ENCODE measurements at regions not wholly inside any gene's neighbourhood (a gene's known extent, or its start where the extent isn't known, plus 50 kb on each side); places are given as distances from the start of the nearest gene placed in this dataset.
A peak's percentile ranks its signal among the peaks of the same experiment; 100 is the strongest.
"Not testable (repeated sequence)": the region's sequence is repeated elsewhere in the genome, so short reads cannot be mapped to it uniquely, and the experiment has no call there.

DNA sequence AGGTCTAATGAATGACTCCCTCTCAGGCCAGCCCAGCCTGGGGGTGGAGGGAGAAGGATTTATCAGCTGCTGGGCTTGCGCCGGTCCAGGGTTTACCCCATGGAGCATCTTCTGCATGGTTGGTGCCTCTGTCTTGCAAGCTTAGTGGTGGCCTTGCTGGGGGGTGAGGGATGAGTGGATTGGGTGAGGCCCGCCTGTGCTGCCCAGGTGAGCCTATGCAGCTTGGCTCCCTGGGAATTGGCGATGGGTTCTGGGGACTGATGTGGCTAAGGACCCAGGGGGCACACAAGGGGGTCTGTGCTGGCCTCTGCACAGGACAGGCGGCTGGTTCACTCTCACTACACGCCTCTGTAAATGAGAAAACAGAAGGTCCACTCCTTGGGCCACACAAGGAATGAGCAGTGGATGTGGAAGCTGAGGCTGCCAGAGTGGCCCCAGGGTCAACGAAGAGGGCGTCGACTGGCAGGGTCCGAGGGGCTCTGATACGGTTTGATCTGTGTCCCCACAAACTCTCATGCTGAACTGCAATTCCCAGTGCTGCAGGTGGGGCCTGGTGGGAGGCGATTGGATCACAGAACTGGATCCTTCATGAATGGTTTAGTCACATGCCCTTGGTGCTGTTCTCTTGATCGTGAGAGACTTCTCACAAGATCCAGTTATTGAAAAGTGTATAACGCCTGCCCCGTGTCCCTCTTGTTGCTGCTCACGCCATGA is 151.6 kb upstream of the HDAC4 start:
- no peak for DNase-seq (ENCODE audit: low read depth, low spot score)
- no peak overlapping the region for H3K4me3 ChIP-seq (ENCODE audit: low read length)

DNA sequence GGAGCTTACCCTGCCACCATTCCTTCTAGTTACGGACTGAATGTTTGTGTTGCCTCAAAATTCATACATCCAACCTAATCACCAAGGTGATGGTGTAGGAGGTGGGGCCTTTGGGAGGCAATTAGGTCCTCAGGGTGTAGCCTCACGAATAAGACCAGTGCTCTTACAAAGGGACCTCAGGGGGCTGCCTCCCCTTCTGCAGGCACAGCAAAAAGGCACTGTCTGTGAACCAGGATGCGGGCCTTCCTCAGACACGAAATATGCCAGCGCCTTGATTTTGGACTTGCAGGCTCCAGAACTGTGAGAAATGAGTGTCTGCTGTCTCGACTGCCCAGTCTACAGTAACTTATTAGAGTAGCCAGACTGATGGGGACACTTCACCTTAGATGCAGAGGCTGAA is 150.4 kb upstream of the HDAC4 start:
- DNase-seq (ENCODE audit: low read depth, low spot score), result no peak
- no peak overlapping the region for H3K4me3 ChIP-seq (ENCODE audit: low read length)

DNA sequence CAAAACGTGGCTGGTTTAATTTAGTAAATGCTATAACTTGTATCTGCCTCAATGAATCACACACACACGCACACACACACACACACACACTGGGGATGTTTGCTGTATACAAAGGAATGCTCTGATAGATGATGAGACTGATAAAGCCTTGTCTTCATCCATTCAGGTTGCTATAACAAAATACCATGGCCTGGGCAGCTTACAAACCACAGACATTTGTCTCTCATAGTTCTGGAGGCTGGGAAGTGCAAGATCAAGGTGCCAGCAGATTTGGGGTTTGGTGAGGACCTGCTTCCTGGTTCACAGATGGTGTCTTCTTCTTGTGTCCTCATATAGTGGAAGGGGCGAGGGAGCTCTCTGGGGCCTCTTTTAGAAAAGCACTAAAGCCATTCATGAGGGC is 149.5 kb upstream of the HDAC4 start:
- DNase-seq (ENCODE audit: low read depth, low spot score), result peak; percentile 78
- H3K4me3 ChIP-seq (ENCODE audit: low read length), result no peak overlapping the region

DNA sequence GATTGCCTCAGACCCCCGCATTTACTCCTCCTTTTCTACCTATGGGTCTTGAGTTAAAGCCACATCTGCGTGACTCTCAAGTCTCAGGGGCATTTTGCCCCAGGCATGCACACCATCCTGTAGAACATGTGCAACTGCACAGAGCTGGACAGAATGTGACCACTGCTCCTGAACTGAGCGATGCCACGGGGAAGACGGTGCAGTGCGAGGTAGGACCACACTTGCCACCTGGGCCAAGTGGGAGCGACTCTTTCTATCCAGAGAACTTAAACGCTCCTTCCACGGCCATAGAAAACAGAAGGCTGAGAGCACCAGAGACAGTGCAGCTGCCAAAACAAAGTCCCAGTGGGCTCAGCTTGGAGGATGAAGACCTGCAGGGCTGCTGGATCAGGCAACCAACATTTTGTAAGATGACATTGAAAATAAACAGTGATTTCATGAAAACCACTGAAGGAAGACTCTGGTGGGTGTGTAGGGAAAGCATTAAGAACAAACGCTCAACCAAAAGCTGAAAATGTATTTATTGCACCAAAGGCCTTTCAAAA is 149.0 kb upstream of the HDAC4 start:
- DNase-seq (ENCODE audit: low read depth, low spot score), result no peak
- H3K4me3 ChIP-seq (ENCODE audit: low read length), result no peak overlapping the region; the same call in 1 of the 2 replicates

DNA sequence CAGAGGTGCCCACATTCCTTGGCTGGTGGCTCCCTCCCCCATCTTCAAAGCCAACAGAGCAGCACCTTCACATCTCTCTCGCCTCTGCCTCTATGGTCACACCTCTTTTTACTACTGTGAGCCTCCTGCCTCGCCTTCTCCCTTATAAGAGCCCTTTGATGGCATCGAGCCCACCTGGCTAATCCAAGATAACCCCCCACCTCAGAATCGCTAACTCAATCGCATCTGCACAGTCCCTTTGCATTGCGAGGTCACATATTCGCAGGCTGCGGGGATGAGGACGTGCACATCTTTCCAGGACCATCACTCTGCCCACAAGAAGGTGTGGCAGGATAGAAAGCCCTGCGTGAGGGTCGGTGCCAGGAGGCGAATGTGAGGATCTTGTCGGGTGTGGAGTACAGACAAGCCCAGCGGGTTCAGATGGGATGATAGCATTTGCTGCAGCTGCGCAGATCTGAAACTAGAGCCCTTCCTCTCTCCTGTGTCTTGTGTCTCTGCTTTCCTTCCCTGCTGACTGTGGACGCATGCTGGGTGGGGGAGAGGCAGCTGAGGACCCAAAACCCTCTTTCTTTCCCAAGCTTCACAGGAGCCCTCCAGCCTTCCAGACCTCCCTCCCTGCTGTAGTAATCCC is 148.3 kb upstream of the HDAC4 start:
- H3K4me3 ChIP-seq (ENCODE audit: low read length), result peak overlapping the region; percentile 26
- DNase-seq (ENCODE audit: low read depth, low spot score), result peak; percentile 77

DNA sequence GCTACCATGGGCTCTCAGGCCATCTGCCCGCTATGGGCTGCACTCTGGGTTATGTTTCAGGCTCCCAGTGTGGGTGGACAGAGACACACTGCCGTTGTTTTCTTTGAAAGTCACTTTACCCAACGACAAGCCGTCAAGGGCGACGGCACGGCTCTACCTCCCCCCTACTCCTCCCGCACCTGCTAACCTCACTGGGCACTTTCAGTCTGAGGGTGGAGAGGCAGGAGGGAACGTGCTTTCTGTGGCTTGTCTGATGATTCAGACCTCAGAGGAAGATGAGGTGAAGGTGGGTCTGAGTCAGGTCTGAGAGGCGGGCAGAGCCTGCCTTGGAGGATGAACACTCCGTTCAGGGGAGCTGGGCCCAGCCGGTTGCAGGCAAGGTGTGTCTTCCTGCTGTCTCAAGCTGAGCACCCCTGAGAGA is 147.6 kb upstream of the HDAC4 start:
- H3K4me3 ChIP-seq (ENCODE audit: low read length), result peak overlapping the region; percentile 26
- DNase-seq (ENCODE audit: low read depth, low spot score), result peak; percentile 94

DNA sequence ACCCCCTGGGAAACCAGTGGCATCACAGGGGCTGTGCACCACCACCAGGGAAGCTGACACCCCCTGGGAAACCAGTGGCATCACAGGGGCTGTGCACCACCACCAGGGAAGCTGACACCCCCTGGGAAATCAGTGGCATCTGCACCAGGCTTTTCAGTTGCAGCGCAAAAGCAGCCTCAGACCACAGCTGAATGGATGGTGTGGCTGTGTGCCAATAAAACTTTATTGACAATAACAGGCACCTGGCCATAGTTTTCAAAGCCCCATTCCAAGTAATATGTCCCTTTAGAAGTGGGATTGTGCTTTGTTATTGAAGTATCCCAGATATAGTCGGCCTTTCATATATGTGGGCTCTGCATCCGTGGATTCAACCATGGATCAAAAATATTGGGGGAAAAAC is 146.3 kb upstream of the HDAC4 start:
- not testable (repeated sequence) for H3K4me3 ChIP-seq (ENCODE audit: low read length)
- peak; percentile 81 for DNase-seq (ENCODE audit: low read depth, low spot score)

DNA sequence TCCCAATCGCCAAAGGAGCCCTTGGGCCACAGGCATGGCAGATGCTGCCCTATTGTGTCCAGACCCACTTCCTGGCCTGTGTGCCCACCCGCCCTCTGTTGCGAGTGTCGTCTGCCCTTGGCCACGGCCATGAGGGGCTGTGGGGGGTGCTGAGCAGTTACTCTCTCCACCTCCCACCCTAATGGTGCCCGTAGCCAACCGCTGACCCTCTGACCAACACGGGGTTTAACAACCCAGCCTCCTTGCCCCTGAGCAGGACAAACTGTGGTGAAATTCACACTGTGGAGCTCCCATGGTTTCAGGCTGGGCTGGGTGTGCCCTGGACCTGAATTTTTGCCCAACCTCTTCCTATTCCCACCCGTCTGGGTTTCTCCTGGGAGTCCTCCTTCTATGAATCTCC is 145.7 kb upstream of the HDAC4 start:
- H3K4me3 ChIP-seq (ENCODE audit: low read length), result no peak overlapping the region
- DNase-seq (ENCODE audit: low read depth, low spot score), result no peak

DNA sequence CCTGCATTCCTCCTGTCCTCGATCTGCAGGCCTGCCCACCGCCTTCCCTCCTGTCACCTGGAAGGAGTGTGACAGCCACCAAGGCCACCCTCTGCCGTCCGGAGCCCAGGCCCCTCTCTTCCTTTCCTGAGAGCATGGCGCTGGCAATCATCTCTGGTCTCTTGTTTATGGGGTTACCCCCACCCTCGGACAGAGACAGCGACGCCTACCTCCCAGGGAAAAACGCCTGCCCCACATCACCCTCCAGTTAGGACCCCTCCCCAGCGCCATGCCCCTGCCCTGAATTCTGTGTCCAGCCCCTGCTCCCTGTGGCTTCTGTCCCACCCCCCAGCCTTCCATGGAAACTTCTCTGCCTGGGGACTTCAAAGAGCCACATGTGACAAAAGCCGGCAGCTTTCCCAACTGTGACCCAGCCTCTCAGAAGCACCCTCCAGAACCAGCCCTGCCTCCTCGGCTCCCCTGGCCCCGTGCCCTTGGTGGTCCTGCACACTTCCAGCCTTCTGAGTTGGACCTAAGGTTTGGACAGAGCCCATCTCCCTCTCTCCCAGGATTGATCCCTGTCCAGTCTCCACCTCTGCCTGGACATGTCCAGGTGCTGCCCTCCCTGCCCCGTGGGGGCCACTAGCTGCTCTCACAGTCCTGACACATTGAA is 145.0 kb upstream of the HDAC4 start:
- DNase-seq (ENCODE audit: low read depth, low spot score), result no peak
- no peak overlapping the region for H3K4me3 ChIP-seq (ENCODE audit: low read length)

DNA sequence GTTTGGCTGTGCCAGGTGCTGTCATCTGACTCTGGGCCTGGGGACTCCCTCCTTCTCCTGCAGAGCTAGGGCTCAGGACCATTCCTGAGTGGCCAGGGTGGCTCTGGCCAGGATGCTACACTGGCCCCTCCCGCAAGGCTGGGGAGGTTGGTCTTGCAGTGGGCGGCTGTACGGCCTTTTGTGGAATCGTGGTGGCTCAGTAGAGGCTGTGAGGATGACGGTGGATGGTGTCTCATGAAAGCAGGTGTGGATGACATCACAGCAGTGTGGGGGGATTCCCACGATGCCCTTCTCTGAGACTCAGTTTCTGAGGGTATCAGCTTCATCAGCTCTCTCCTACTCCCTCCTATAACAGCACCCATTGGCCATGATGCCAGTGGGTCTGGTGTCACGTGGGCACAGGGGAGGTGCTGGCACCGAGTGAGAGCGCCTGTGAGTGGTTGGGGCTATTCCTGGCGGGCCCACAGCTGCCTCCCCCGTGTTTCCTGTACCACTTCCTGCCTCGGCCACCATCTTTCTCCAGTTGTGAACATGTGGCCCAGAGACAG is 144.2 kb upstream of the HDAC4 start:
- H3K4me3 ChIP-seq (ENCODE audit: low read length), result no peak overlapping the region
- DNase-seq (ENCODE audit: low read depth, low spot score), result peak; percentile 94

DNA sequence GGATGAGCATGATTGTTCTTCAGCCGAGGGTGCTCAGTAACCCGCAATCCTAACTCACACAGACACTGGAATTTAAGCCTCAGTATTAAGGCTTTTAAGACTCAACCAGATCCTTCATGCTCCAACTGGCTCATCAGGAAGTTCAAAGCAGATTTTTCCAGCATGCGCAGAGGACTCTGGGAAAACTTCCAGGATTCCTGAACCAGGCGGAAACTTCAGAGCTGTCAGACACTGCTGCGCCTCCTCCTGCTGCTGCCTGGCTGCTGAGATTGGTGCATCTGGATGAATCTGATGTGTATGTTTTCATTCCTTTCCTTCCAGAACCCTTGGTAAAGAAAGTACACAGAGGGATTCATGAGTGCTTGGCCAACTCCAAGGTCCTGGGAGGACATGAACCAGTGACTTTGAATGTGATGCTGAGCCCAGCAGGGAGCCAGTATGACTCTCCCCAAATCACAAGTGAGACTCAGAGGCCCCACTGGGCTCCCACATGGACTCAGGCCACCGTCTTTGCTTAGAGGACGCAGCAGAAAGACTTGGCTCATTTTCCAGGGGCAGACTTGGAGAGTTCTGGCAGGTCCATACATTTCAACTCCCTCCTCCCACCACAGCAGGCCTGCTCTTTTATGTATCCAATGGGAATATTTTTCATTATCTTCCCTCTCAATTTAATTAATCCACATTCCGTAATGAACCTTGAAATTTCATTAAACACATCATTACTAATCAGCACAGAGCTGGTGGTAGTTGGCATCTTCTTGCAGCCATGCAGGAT is 143.5 kb upstream of the HDAC4 start:
- DNase-seq (ENCODE audit: low read depth, low spot score), result no peak
- H3K4me3 ChIP-seq (ENCODE audit: low read length), result no peak overlapping the region

DNA sequence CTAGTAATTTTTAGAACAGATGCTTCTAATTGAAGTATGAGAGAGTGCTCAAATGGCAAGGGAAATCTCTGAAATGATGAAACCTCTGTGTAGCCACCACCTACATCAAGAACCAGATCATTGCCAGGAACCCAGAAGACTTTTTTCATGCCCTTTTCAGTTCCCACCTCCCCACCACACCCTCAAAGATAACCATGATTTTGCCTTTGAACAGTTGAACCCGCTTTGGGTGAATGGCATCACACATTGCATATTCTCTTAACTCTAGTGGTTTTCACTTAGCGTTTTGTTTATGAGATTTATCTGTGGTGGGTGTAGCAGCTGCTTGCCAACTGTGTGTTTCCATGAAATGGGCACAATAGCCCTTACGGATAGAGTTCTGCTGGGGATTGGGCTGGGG is 142.9 kb upstream of the HDAC4 start:
- no peak overlapping the region for H3K4me3 ChIP-seq (ENCODE audit: low read length)
- DNase-seq (ENCODE audit: low read depth, low spot score), result peak; percentile 92

DNA sequence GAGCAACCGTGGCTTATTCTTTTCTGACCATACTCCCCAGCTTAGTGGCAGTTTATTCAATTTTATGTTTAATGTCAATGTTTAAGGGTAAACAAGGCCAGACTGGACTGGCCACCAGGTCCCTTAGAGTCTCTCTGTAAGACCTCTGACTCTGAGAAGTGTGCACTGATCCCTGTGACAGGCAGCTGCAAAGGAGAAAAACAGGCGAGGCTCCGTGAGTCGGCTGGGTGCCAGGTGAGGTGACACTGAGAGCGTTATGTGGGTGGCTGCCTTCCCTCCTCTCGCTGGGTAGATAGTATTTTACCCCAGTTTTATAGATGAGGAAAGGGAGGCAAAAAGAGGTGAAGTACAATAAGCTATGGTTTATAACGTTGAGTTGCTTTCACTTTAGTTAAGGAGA is 139.4 kb upstream of the HDAC4 start:
- no peak for DNase-seq (ENCODE audit: low read depth, low spot score)
- no peak overlapping the region for H3K4me3 ChIP-seq (ENCODE audit: low read length)

DNA sequence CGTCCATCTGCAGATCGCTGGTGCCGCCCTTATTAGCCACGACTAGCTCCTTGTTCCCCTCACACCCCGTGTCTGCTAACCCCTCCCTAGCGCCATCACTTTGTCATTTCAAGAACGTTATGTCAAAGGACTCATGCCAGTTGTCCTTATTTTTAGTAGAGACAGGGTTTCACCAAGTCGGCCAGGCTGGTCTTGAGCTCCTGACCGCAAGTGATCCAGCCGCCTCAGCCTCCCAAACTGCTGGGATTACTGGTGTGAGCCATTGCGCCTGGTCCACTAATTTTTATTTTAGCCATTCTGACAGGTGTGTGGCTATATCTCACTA is 138.9 kb upstream of the HDAC4 start:
- no peak for DNase-seq (ENCODE audit: low read depth, low spot score)
- H3K4me3 ChIP-seq (ENCODE audit: low read length), result no peak overlapping the region

DNA sequence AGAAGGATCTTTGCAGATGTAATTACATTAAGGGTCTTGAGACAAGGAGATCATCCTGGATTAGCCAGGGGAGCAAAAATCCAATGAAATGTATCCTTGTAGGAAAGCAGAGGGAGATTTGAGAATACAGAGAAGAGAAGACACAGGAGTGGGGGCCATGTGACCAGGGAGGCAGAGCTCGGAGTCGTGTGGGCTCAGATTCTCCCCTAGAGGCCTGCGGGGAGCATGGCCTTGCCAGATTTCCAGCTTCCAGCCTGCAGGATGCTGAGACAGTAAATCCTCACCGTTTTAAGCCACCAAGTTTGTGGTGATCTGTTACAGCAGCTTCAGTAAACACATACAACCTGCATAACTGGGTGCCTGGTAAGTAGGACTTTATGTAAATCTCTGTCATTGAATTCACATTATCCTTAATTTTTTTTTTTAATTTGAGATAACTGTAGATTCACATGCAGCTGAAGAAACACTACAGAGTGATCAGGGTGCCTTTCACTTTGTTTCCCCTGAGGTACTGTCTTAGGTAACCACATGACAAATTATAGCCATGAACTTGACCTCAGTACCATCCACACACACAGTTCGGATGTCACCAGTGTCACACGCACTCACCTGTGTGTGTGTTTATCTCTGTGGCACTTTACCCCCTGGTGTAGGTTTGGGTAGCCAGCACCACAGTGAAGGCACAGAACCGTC is 138.4 kb upstream of the HDAC4 start:
- no peak overlapping the region for H3K4me3 ChIP-seq (ENCODE audit: low read length)
- no peak for DNase-seq (ENCODE audit: low read depth, low spot score)

DNA sequence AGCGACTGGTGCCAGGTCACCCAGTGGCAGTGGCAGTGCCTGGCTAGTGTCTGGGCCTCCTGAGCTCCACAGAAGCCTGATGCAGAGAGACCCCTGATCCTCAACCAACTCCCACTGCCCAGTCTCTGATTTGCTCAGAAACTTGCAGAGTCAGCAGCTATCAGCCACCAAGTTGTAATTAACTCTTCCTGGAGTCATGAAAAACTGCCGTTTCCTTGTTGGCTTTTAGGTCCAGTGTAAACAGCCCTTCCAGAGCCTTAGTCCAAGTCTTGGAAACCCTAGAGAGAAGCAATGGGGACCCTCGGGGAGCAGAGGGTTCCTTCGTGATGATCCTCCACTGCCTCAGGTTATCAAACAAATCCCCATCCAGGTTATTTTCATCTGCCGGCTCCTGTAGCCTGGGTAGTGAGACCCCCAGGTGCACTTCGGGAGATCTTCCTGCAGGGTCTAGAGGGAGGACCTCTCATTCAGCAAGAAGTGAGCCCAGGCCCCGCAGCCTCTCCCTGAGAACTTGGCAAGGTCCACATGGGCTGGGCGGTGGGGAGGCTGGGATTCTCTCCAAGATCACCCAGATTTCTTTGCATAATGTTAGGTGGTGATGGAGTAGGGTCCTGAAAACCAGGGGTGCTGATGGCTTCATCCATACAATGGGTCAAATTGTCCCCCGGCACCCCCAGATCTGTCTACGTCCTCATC is 137.7 kb upstream of the HDAC4 start:
- DNase-seq (ENCODE audit: low read depth, low spot score), result no peak
- no peak overlapping the region for H3K4me3 ChIP-seq (ENCODE audit: low read length)

DNA sequence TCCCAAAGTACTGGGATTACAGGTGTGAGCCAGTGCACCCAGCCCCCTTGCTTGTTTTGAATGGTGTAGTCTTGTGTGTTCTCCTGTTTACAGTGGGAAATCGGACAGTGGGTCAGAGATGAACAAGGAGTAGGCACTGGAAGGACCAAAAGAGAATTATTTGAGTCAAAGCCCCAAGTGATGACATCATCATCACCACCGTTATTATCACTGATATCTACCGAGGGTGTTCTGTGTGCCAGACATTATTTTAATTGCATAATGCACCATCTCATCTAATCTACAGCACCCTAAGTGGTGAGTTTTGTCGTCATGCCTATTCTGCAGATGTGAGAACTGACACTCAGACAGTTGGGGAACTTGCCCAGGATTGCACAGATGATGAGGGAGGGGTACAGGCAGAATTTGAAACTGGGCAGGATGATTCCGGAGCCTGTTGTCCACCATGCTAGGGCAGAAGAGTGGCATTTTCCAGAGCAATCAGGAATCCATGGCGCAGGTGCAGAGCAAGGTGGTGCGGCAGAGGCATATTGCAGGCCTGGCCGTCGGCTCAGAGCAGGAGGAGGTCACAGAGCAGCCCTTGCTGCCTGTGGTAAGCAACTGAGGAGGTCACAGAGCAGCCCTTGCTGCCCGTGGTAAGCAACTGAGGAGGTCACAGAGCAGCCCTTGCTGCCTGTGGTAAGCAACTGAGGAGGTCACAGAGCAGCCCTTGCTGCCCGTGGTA is 137.0 kb upstream of the HDAC4 start:
- H3K4me3 ChIP-seq (ENCODE audit: low read length), result no peak overlapping the region
- DNase-seq (ENCODE audit: low read depth, low spot score), result no peak

DNA sequence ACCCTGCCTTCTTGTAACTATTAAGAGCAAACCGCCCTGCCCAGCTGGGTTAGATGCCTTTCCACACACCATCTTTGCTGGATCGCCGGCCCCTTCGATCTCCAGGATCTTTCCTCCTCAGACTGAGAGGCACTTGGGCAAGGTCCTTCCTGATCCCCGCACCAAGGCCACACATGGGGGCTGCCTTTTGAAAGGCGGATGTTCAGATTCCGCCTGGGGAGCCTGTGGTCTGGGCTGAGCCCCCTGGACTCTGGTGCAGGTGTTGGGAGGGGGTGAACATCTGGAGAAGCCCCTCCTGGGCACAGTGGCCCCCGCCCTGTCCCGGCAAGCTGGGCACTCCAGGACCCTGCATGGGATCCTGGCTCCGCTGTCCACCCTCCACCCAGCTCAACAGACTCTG is 135.4 kb upstream of the HDAC4 start:
- H3K4me3 ChIP-seq (ENCODE audit: low read length), result no peak overlapping the region
- DNase-seq (ENCODE audit: low read depth, low spot score), result no peak

Measured in Jurkat, Clone E6-1 (cell line).